HepG2 (cell line): ENCODE measurements at regions not wholly inside any gene's neighbourhood (a gene's known extent, or its start where the extent isn't known, plus 50 kb on each side); places are given as distances from the start of the nearest gene placed in this dataset.

Experiments
- ATAC-seq: fragments of 200-7000 bp; cut with Tn5 transposase; 3 replicates; pipeline ENCODE4 v1.9.1; 2020; ENCODE audit warnings: mild to moderate bottlenecking, moderate library complexity
- BruUV-seq: library from RNA; stranded (reverse); fragments of 400-500 nt; replicated peaks from 2 replicates; lab custom pipeline; 2021; lab: Mats Ljungman, UMichigan
- CTCF ChIA-PET: fragments of 300-600 bp; formaldehyde crosslinking; extraction: SDS; loops from one replicate; lab custom pipeline; 2021; ENCODE audit warnings: low total read pairs, inconsistent platforms, low intra/inter-chr PET ratio; lab: Yijun Ruan, JAX
- POLR2A ChIA-PET: fragments of 350-600 bp; sonication (Branson Sonifier 250); formaldehyde crosslinking; loops from one replicate; lab custom pipeline; 2020; ENCODE audit warnings: antibody characterized with exemption, inconsistent platforms; lab: Yijun Ruan, JAX
- DNase-seq: peaks from one replicate; pipeline ENCODE4 v3.0.0-alpha.2; 2015; ENCODE audit warnings: low spot score
- FAIRE-seq: peaks from 3 replicates; lab custom pipeline; 2011; peaks lifted over from hg19 to GRCh38; lab: Jason Lieb, UNC
- H2AFZ ChIP-seq: one replicate; pipeline ENCODE4 v1.6.1; 2011; ENCODE audit warnings: low read length, inconsistent platforms
- H3K27ac ChIP-seq: fragments of 300-600 bp; 3 replicates; pipeline ENCODE4 v1.8.0; 2011; ENCODE audit warnings: mixed run types, mild to moderate bottlenecking, mixed read lengths, low read length, inconsistent platforms; ENCODE audit not compliant: insufficient read depth; ENCODE audit errors: extremely low read length
- H3K27me3 ChIP-seq, 2 experiments: fragments of 200-600 bp in 1 of 2; 2 replicates in 1 of 2; 3 replicates in 1 of 2; pipeline versions ENCODE4 v1.6.0 to v1.8.0; 2011; ENCODE audit warnings: low read length in 2 of 2, mild to moderate bottlenecking in 2 of 2, moderate library complexity in 2 of 2, inconsistent platforms in 1 of 2; ENCODE audit not compliant: insufficient read depth in 2 of 2, control insufficient read depth in 1 of 2
- H3K36me3 ChIP-seq, 2 experiments: fragments of 200-600 bp in 1 of 2; replicated peaks in 1 of 2; 2 replicates in 1 of 2; 3 replicates in 1 of 2; pipeline versions ENCODE4 v1.5.1 to v1.8.0; 2011; ENCODE audit warnings: low read length in 2 of 2, inconsistent platforms in 1 of 2; ENCODE audit not compliant: insufficient read depth in 2 of 2, control insufficient read depth in 1 of 2
- H3K4me1 ChIP-seq: 2 replicates; pipeline ENCODE4 v1.5.1; 2012; ENCODE audit warnings: low read length, inconsistent platforms; ENCODE audit not compliant: insufficient read depth
- H3K4me2 ChIP-seq: 2 replicates; pipeline ENCODE4 v1.6.0; 2011; ENCODE audit warnings: low read depth, low read length, inconsistent platforms
- H3K4me3 ChIP-seq, 3 experiments: fragments of 200-600 bp in 1 of 3; sonication (generic), shearing (Covaris generic) in 1 of 3; replicated peaks in 1 of 3; 2 replicates each; pipeline ENCODE4 v1.5.1; 2011 to 2016; ENCODE audit warnings: low read length in 3 of 3, inconsistent platforms in 2 of 3, low read depth in 2 of 3, mild to moderate bottlenecking in 2 of 3, control low read depth in 1 of 3, mixed read lengths in 1 of 3; ENCODE audit not compliant: insufficient read depth in 1 of 3
- H3K79me2 ChIP-seq: one replicate; pipeline ENCODE4 v1.6.1; 2011; ENCODE audit warnings: low read length, inconsistent platforms; ENCODE audit not compliant: insufficient read depth
- H3K9ac ChIP-seq: 2 replicates; pipeline ENCODE4 v1.6.0; 2011; ENCODE audit warnings: mild to moderate bottlenecking, low read depth, low read length, inconsistent platforms; ENCODE audit not compliant: insufficient read depth
- H3K9me3 ChIP-seq: 2 replicates; pipeline ENCODE4 v1.5.1; 2012; ENCODE audit warnings: mild to moderate bottlenecking, low read length
- H4K20me1 ChIP-seq: 2 replicates; pipeline ENCODE4 v1.6.0; 2011; ENCODE audit warnings: inconsistent platforms, mild to moderate bottlenecking, low read length, moderate library complexity; ENCODE audit not compliant: insufficient read depth
- HBP1 ChIP-seq: IDR thresholded peaks from 2 replicates; pipeline ENCODE4 v1.6.1; 2016; ENCODE audit warnings: low read depth, control low read depth
- NR1H2 ChIP-seq: sonication (generic); formaldehyde crosslinking; IDR thresholded peaks from 2 replicates; pipeline ENCODE4 v1.8.1; 2022; ENCODE audit warnings: low read depth, missing genetic modification reagents, borderline replicate concordance
- TIGD3 ChIP-seq: sonication (generic); formaldehyde crosslinking; IDR thresholded peaks from 2 replicates; pipeline ENCODE4 v1.5.1; 2020; ENCODE audit warnings: mild to moderate bottlenecking, missing genetic modification reagents, borderline replicate concordance
- ZBTB40 ChIP-seq, 2 experiments: fragments of 450-650 bp in 1 of 2; sonication (generic) in 1 of 2; formaldehyde crosslinking in 1 of 2; IDR thresholded peaks; 2 replicates each; pipeline versions ENCODE4 v1.6.1 to v1.8.0; 2016 to 2022; ENCODE audit warnings: antibody characterized with exemption in 1 of 2, mild to moderate bottlenecking in 1 of 2, missing genetic modification reagents in 1 of 2
- ZNF292 ChIP-seq: sonication (generic); formaldehyde crosslinking; IDR thresholded peaks from 2 replicates; pipeline ENCODE4 v1.8.1; 2022; ENCODE audit warnings: mild to moderate bottlenecking, low read depth, missing genetic modification reagents, borderline replicate concordance
- ZNF652 ChIP-seq: IDR thresholded peaks from 2 replicates; pipeline ENCODE4 v1.6.1; 2016; ENCODE audit warnings: low read depth, borderline replicate concordance
- ZSCAN20 ChIP-seq: sonication (generic); formaldehyde crosslinking; IDR thresholded peaks from 2 replicates; pipeline ENCODE4 v1.4.0; 2020; ENCODE audit warnings: missing genetic modification reagents, mild to moderate bottlenecking, borderline replicate concordance
- WGBS: methylation state at CpG from one replicate; pipeline ENCODE4 v1.1.6; 2017; ENCODE audit warnings: low lambda C conversion rate; 5-methylcytosine and 5-hydroxymethylcytosine counted together
- in situ Hi-C: cut with HindIII; loops from 2 replicates; pipeline ENCODE4 v1.10.0; 2017; ENCODE audit warnings: low pct_unique_long_range_greater_than_20kb; ENCODE audit not compliant: extremely low pct_ligation_motif_present
- intact Hi-C: fragments of 100-400 bp; cut with micrococcal nuclease; formaldehyde crosslinking; loops from one replicate; pipeline ENCODE4 v1.10.0; 2022; ENCODE audit not compliant: unreplicated experiment
- TF ChIP-seq, protein P1 (sequence below): IDR thresholded peaks from 2 replicates; pipeline ENCODE4 v1.6.1; 2012; ENCODE audit warnings: inconsistent platforms

GRCh38 chr6:139572001-139572400, 197.6 kb upstream of the CITED2 start:
- Histone ChIP-seq H3K36me3 (no peaks in the 10 kb centered on the region), H3K9me3 (no peaks in the 10 kb centered on the region), H3K9ac (no peak overlapping the region), H3K27me3 (no peaks in the 10 kb centered on the region), H3K4me2 (no peak overlapping the region), H3K4me1 (no peaks in the 10 kb centered on the region), H3K4me3 (no peak overlapping the region), H3K27ac (no peak overlapping the region), H4K20me1 (no peaks in the 10 kb centered on the region), H2AFZ (no peak overlapping the region), H3K79me2 (no peaks in the 10 kb centered on the region)
- no peak for FAIRE-seq
- intact Hi-C loops = no loop called here
- no peak for DNase-seq
- 17% methylated on average over 1 of the region's 1 CpG for WGBS
- in situ Hi-C loops = no loop called here
- ATAC-seq = no peak
- CTCF ChIA-PET = no interaction called here
- POLR2A ChIA-PET = no interaction called here
- no TSS peak for BruUV-seq
- no peak for TF ChIP-seq HBP1 (CRISPR knock-in tag)
- TF ChIP-seq NR1H2 (CRISPR knock-in tag) = no peak
- no peak for TF ChIP-seq ZBTB40 (IDR thresholded peaks at IDR 0.05)
- TF ChIP-seq ZBTB40 (CRISPR knock-in tag; IDR thresholded peaks at IDR 0.05) = no peak
- TF ChIP-seq ZNF292 (CRISPR knock-in tag) = no peak
- TF ChIP-seq ZNF652 (CRISPR knock-in tag) = no peak
- TF ChIP-seq, protein P1, sequence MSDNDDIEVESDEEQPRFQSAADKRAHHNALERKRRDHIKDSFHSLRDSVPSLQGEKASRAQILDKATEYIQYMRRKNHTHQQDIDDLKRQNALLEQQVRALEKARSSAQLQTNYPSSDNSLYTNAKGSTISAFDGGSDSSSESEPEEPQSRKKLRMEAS = no peak
- no peak for TF ChIP-seq ZSCAN20 (CRISPR knock-in tag)
- TF ChIP-seq TIGD3 (CRISPR knock-in tag) = no peak
